C4-2B (cell line): ENCODE measurements at regions not wholly inside any gene's neighbourhood (a gene's known extent, or its start where the extent isn't known, plus 50 kb on each side); places are given as distances from the start of the nearest gene placed in this dataset.

Experiments
- ZFX ChIP-seq: fragments of 450-650 bp; IDR thresholded peaks from 2 replicates; pipeline ENCODE4 v1.6.1; 2017
- TF ChIP-seq, protein P1 (sequence below): fragments of 450-650 bp; conservative IDR thresholded peaks from 2 replicates; pipeline ENCODE4 v1.5.1; 2017; ENCODE audit warnings: mild to moderate bottlenecking

DNA sequence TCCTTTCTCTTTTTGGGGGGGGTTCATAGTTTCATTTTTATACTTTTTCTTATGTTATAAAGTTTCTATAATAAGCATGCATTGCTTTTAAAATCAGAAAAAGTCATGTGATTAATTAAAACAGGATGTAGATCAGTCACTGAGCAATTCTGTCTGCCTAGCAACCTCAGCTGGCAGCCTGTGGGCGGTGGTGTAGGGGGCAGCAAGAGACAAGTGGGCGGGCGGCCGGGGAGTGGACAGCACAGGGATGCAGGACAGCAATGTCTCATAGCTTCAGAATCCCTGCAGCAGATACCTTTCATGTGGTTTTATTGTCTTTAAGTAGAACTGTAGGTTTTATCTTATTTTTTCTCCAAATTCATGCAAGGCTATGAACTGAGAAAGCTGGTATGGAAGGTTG, 101.9 kb upstream of the S1PR3 start:
- TF ChIP-seq, protein P1, sequence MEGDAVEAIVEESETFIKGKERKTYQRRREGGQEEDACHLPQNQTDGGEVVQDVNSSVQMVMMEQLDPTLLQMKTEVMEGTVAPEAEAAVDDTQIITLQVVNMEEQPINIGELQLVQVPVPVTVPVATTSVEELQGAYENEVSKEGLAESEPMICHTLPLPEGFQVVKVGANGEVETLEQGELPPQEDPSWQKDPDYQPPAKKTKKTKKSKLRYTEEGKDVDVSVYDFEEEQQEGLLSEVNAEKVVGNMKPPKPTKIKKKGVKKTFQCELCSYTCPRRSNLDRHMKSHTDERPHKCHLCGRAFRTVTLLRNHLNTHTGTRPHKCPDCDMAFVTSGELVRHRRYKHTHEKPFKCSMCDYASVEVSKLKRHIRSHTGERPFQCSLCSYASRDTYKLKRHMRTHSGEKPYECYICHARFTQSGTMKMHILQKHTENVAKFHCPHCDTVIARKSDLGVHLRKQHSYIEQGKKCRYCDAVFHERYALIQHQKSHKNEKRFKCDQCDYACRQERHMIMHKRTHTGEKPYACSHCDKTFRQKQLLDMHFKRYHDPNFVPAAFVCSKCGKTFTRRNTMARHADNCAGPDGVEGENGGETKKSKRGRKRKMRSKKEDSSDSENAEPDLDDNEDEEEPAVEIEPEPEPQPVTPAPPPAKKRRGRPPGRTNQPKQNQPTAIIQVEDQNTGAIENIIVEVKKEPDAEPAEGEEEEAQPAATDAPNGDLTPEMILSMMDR: no peak
- TF ChIP-seq ZFX: no peak
